Liver (tissue), 1 donor: ENCODE measurements at regions not wholly inside any gene's neighbourhood (a gene's known extent, or its start where the extent isn't known, plus 50 kb on each side); places are given as distances from the start of the nearest gene placed in this dataset. TPM values are rescaled to one million over a fixed set of nuclear protein-coding genes. Genes with fewer than 3 reads are reported as not detected.

Experiments used
- small RNA-seq: library from RNA; depleted of rRNA; stranded (forward); fragments of <200 nt; gene quantifications from one replicate; pipeline ENCODE3, GENCODE V24; 2014

Small RNA genes in the stretch of these regions (small RNA-seq; reads per million reads assigned to genes)
- not detected for gene AC008033.2
